NCI-H187 (cell line): ENCODE measurements at regions not wholly inside any gene's neighbourhood (a gene's known extent, or its start where the extent isn't known, plus 50 kb on each side); places are given as distances from the start of the nearest gene placed in this dataset.
"Not testable (repeated sequence)": the region's sequence is repeated elsewhere in the genome, so short reads cannot be mapped to it uniquely, and the experiment has no call there.

Source experiments
- DNase-seq, 2 experiments: peaks; one replicate each; lab custom pipeline; 2025; lab: John Stamatoyannopoulos, UW

- DNase-seq = not testable (repeated sequence)
Observed at GRCh38 chr12:131631889-131632651, 78.8 kb upstream of the SFSWAP start.

DNA sequence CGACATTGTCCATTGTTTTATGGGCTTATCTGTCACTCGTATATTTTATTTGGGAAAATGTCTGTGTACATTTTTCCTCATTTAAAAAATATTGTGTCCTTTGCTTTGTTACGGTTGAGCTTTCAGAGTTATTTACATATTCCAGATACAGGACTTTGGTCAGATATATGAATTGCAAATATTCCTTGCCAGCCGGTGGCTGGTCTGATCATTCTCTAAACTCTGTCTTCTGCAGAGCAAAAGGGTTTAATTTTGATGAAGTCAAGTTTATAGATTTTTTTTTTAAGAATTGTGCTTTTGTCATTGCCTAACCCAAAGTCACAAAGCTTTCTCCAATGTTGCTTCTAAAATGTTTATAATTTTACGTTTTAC lies 78.3 kb upstream of the SFSWAP start:
- not testable (repeated sequence) for DNase-seq

DNA sequence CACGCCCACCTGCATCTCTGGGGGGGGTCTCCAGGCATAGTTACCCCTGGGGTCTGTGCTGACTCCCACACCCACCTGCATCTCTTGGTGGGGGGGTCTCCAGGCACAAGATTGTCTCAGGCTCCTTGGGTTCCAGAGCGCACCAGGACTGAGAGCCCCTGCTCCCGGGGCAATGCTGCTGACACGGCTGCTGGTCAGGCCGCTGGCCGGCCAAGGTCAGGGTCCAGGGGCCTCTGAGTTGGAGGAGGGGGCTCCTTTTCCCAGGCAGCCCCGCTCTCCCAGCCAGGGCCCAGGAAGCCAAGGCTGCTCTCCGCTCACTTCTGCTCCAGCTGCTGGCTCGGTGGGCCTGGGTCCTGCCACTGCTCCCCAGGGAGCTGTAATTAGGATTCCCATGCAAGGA lies 77.3 kb upstream of the SFSWAP start:
- not testable (repeated sequence) for DNase-seq

DNA sequence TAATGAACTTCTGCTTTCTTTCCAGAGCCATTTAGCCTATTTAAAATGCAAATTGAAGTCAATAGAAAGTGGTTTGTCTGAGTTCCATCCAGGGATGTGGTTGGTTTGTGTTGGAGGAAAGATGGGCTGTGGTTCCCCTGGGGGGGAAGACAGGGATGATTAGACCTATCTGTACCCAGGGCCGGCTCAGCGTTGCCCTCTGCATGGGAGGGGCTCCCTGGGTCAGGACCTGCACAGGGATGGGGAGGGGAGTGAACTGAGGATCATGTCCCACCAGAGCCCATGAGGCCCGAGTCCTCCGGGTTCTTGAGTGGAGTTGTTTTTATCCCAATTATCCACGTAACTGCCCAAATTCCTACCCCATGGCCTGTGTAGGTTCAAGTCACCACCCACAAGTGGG lies 76.9 kb upstream of the SFSWAP start:
- no peak for DNase-seq

- DNase-seq = not testable (repeated sequence)
Observed at GRCh38 chr12:131635012-131635411, 75.9 kb upstream of the SFSWAP start.

- DNase-seq = no peak
Observed at GRCh38 chr12:131635491-131636122, 75.3 kb upstream of the SFSWAP start.

- no peak for DNase-seq
Observed at GRCh38 chr12:131636266-131636665, 74.6 kb upstream of the SFSWAP start.

GRCh38 chr12:131636940-131637750 lies 73.7 kb upstream of the SFSWAP start:
- no peak for DNase-seq

- DNase-seq = no peak
Observed at GRCh38 chr12:131637986-131638385, 72.9 kb upstream of the SFSWAP start.

GRCh38 chr12:131639270-131639940 lies 71.5 kb upstream of the SFSWAP start:
- DNase-seq = no peak

DNA sequence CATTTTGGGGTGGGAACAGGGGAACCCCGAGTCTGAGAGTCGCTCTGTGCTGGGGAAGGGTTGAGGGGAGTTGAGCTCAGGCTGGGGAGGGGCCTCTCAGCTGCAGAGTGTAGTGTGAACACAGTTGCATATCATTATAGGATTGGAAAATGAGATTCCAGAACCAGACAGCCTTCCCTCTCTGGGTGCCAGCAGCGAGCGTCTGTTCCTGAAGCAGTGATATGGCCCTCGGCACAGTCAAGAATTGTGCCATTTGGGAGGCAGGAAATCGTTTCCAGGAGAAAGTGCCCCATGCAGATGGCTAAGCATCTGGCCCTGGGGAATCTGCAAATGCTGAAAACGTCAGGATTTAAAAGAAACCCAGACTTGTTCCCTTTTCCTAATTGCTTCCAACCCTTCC lies 70.4 kb upstream of the SFSWAP start:
- no peak for DNase-seq

- no peak for DNase-seq
Observed at GRCh38 chr12:131641315-131641714, 69.6 kb upstream of the SFSWAP start.

- DNase-seq = no peak
Observed at GRCh38 chr12:131642101-131642540, 68.8 kb upstream of the SFSWAP start.

- no peak for DNase-seq
Observed at GRCh38 chr12:131642771-131643170, 68.1 kb upstream of the SFSWAP start.

DNA sequence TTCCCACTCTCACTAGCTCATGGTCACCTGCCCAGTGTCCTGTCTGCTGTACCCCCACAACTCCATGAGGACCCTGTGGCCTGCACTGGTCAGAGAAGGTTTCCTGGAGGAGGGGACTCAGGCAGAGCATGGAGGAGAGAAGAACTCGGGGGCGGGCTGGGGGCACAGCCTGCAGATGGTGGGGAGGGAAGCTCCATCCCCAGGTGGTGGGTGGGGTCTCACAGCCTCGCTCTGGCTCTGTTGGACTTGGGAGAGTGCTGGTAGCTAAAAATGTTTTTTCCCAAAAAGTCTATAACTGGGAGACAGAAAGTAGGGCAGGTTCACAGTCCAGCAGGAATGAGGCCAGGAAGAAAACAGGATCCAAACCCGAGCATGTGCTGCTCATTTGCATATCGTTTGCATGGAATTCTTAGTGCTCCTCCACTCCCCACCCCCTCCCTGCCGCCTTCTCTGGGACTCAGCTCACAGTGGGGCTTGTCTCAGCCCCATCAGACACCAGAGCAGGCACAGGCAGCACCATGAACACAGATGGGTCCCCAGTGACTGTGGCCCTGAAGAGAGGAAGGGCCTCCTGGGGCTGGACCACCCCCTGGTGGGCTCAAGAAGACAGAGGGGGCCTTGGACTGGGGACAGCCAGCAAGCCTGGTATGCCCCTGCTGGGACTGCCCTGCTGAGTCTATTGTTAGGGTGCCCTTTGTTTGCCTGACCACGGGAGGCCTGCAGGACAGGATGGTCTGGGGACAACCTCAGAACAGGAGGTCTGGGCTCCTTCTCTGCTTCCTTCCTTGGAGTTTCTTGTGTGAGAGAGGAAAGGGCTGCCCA lies 67.0 kb upstream of the SFSWAP start:
- no peak for DNase-seq

DNA sequence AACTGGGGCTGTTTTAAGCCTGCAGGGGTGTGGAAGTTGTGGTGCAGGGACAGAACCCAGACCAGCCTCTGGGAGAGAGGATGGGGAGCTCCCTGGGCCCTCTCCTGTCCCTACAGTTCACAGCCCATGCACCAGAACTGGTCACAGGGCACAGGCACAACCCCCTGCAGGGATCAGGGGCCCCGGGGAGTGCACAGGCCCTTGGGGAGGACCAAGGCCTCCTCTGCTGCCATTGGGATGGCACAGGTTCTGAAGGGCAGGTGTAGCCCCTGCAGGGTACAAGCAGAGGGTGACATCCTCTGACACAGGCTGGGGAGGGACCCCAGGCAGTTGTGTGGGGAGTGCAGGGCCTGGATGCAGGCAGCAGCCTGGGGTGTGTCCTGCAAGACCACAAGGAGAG lies 66.4 kb upstream of the SFSWAP start:
- DNase-seq = no peak

GRCh38 chr12:131644917-131645316 lies 66.0 kb upstream of the SFSWAP start:
- DNase-seq = not testable (repeated sequence)

GRCh38 chr12:131645557-131645956 lies 65.3 kb upstream of the SFSWAP start:
- not testable (repeated sequence) for DNase-seq

GRCh38 chr12:131646444-131646843 lies 64.4 kb upstream of the SFSWAP start:
- DNase-seq = not testable (repeated sequence)

- no peak for DNase-seq
Observed at GRCh38 chr12:131647667-131648066, 63.2 kb upstream of the SFSWAP start.

- DNase-seq = not testable (repeated sequence)
Observed at GRCh38 chr12:131655469-131656174, 55.3 kb upstream of the SFSWAP start.
